ENCODE measurements at regions not wholly inside any gene's neighbourhood (a gene's known extent, or its start where the extent isn't known, plus 50 kb on each side); places are given as distances from the start of the nearest gene placed in this dataset.

GRCh38 chr11:109745996-109746625, 324.1 kb downstream of the C11orf87 start:
- TF ChIP-seq FOXK2 (IDR thresholded peaks at IDR 0.05) (no peak), SP1 (IDR thresholded peaks at IDR 0.05) (no peak), L3MBTL2 (conservative IDR thresholded peaks at IDR 0.05) (no peak), ARNT (IDR thresholded peaks at IDR 0.05) (no peak)
